Natural killer cell (primary cell): ENCODE measurements at regions not wholly inside any gene's neighbourhood (a gene's known extent, or its start where the extent isn't known, plus 50 kb on each side); places are given as distances from the start of the nearest gene placed in this dataset.

ENCODE experiments used
- ATAC-seq, 3 donors: fragments of 150-1000 bp in 2 of 3; fragments of 200-7000 bp in 1 of 3; cut with Tn5 transposase; 1 replicate in 1 of 3; 2 replicates in 2 of 3; pipeline ENCODE4 v1.10.0; 2021; ENCODE audit warnings: mild to moderate bottlenecking in 2 of 3, moderate library complexity in 2 of 3
- DNase-seq, 2 donors: peaks; one replicate each; pipeline versions ENCODE4 v3.0.0 to v3.0.0-alpha.2; 2013 to 2021; ENCODE audit warnings: mixed read lengths in 1 of 2
- H3K27ac ChIP-seq: one replicate; pipeline ENCODE4 v1.5.1; 2013; ENCODE audit warnings: mild to moderate bottlenecking, low read length
- H3K27me3 ChIP-seq: one replicate; pipeline ENCODE4 v1.6.1; 2013; ENCODE audit warnings: low read length; ENCODE audit not compliant: control insufficient read depth, insufficient read depth
- H3K36me3 ChIP-seq: one replicate; pipeline ENCODE4 v1.6.1; 2013; ENCODE audit warnings: low read length; ENCODE audit not compliant: control insufficient read depth, insufficient read depth
- H3K4me1 ChIP-seq: one replicate; pipeline ENCODE4 v1.6.1; 2013; ENCODE audit warnings: low read length; ENCODE audit not compliant: control insufficient read depth, insufficient read depth
- H3K4me3 ChIP-seq: one replicate; pipeline ENCODE4 v1.5.1; 2013; ENCODE audit warnings: low read length
- H3K9me3 ChIP-seq: one replicate; pipeline ENCODE4 v1.6.1; 2013; ENCODE audit warnings: low read length; ENCODE audit not compliant: control insufficient read depth, insufficient read depth
- H3K27ac Mint-ChIP-seq, 2 donors: one replicate each; pipeline ENCODE4 v1.8.0; 2022; ENCODE audit warnings: mild to moderate bottlenecking in 2 of 2, mixed read lengths in 2 of 2, moderate library complexity in 1 of 2
- H3K27me3 Mint-ChIP-seq, 2 donors: one replicate each; pipeline ENCODE4 v1.8.0; 2022; ENCODE audit warnings: low read depth in 2 of 2, mixed read lengths in 2 of 2
- H3K36me3 Mint-ChIP-seq: one replicate; pipeline ENCODE4 v1.8.0; 2022; ENCODE audit warnings: mixed read lengths
- H3K4me1 Mint-ChIP-seq, 2 donors: one replicate each; pipeline ENCODE4 v1.8.0; 2022; ENCODE audit warnings: mixed read lengths in 2 of 2
- H3K4me3 Mint-ChIP-seq: one replicate; pipeline ENCODE4 v1.8.0; 2022; ENCODE audit warnings: mild to moderate bottlenecking, moderate library complexity, mixed read lengths
- H3K9me3 Mint-ChIP-seq, 2 donors: one replicate each; pipeline ENCODE4 v1.8.0; 2022; ENCODE audit warnings: mixed read lengths in 2 of 2
- CTCF ChIP-seq: fragments of 200-600 bp; IDR thresholded peaks from one replicate; pipeline ENCODE4 v1.8.0; 2022; ENCODE audit warnings: antibody characterized with exemption
- WGBS: methylation state at CpG from one replicate; pipeline ENCODE4 v1.1.7; 2013; ENCODE audit warnings: missing lambda C conversion rate; ENCODE audit not compliant: insufficient coverage; 5-methylcytosine and 5-hydroxymethylcytosine counted together
- intact Hi-C: fragments of 100-400 bp; cut with micrococcal nuclease; formaldehyde crosslinking; loops from one replicate; pipeline ENCODE4 v1.14.2; 2022

DNA sequence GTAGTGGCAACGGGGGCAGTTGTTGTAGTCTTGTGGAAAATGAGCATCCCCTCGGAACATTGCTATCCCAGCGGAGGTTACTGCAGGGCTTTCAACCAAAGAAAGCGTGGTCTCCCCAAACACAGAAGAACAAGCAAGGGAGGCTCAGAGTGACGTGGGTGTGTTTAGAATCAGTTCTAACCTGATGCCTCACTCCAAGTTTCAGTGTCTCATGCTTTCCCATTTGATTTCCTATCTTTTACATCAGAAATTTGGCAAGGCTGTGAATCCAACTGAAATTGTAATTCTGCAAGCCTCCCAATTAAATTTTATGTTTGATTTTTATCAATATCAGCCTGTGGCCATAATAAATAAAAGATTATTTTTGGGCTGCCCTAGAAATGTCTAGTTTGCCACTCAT is 156.1 kb upstream of the LNX1 start:
- Mint-ChIP-seq H3K4me1 (no peaks in the 10 kb centered on the region), H3K9me3 (no peaks in the 10 kb centered on the region), H3K27ac (no peak overlapping the region), H3K4me3 (no peak overlapping the region), H3K27me3 (peaks cover 2 to 7% of the 10 kb centered on the region in 2 donors), H3K36me3 (no peaks in the 10 kb centered on the region)
- H3K27me3 ChIP-seq = no peaks in the 10 kb centered on the region
- no peak for ATAC-seq
- H3K36me3 ChIP-seq = no peaks in the 10 kb centered on the region
- no peak overlapping the region for H3K27ac ChIP-seq
- no peaks in the 10 kb centered on the region for H3K9me3 ChIP-seq
- no peaks in the 10 kb centered on the region for H3K4me1 ChIP-seq
- no peak for TF ChIP-seq CTCF
- intact Hi-C loops = no loop called here
- 88% methylated on average over 5 of the region's 5 CpGs for WGBS
- DNase-seq = no peak
- no peak overlapping the region for H3K4me3 ChIP-seq

DNA sequence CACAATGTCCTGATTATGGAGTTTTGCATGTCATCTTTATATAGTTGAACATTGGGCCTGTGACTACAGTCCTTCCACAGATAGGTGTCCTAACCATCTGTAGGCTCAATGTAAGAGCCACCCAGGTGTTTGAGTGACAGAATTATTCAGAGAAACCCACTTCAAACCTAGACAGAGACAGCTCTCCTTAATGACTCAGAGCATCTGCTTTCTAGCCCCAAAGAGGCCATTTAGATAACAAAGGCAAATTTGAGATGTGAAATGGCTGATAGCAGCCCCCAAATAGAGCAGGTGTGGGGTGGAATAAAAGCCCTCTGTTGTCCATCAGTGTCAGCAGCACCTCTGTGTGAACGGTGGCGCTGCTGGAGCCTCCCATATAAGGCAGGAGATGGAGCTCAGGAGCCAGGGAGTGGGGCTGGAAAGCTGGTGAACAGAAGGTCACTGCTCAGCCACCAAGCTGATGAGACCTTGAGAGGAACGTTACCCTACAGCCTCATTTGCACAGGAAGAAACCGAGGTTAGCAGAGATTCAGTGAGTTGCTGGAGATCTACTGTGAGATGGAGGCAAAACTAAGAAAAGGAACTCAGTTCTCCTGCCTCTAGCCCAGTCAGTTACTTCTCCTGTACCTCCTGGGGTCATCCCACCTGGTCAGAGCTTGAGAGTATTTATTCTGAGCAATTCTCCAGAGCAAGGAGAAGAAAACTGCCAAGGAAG is 153.3 kb upstream of the LNX1 start:
- H3K36me3 Mint-ChIP-seq = no peaks in the 10 kb centered on the region
- no peaks in the 10 kb centered on the region for H3K36me3 ChIP-seq
- H3K4me1 Mint-ChIP-seq = no peaks in the 10 kb centered on the region
- no peaks in the 10 kb centered on the region for H3K9me3 ChIP-seq
- no peaks in the 10 kb centered on the region for H3K9me3 Mint-ChIP-seq
- H3K27ac Mint-ChIP-seq = no peak overlapping the region
- ATAC-seq (no peak), DNase-seq (no peak)
- H3K27me3 ChIP-seq = no peaks in the 10 kb centered on the region
- H3K4me3 Mint-ChIP-seq = no peak overlapping the region
- intact Hi-C loops = no loop called here
- H3K4me3 ChIP-seq = no peak overlapping the region
- no peak for TF ChIP-seq CTCF
- peaks cover 2 to 7% of the 10 kb centered on the region in 2 donors for H3K27me3 Mint-ChIP-seq
- no peak overlapping the region for H3K27ac ChIP-seq
- no peaks in the 10 kb centered on the region for H3K4me1 ChIP-seq
- WGBS = 50% methylated on average over 4 of the region's 4 CpGs

- H3K27me3 Mint-ChIP-seq = no peaks in the 10 kb centered on the region
- no peak overlapping the region for H3K27ac Mint-ChIP-seq
- H3K4me3 Mint-ChIP-seq = no peak overlapping the region
- Histone ChIP-seq H3K4me3 (no peak overlapping the region), H3K4me1 (no peaks in the 10 kb centered on the region), H3K9me3 (no peaks in the 10 kb centered on the region), H3K27me3 (no peaks in the 10 kb centered on the region), H3K36me3 (no peaks in the 10 kb centered on the region), H3K27ac (no peak overlapping the region)
- no peaks in the 10 kb centered on the region for H3K36me3 Mint-ChIP-seq
- no peak for TF ChIP-seq CTCF
- H3K9me3 Mint-ChIP-seq = no peaks in the 10 kb centered on the region
- no peaks in the 10 kb centered on the region for H3K4me1 Mint-ChIP-seq
- ATAC-seq (no peak), DNase-seq (no peak)
- WGBS = 80% methylated on average over 2 of the region's 3 CpGs
- intact Hi-C loops = no loop called here
Observed at GRCh38 chr4:53734584-53735353, 143.5 kb upstream of the LNX1 start.
